H1 (cell line): ENCODE measurements at regions not wholly inside any gene's neighbourhood (a gene's known extent, or its start where the extent isn't known, plus 50 kb on each side); places are given as distances from the start of the nearest gene placed in this dataset.

ENCODE experiments used
- CTCF ChIA-PET: fragments of 300-600 bp; sonication (Branson Sonifier 250); formaldehyde crosslinking; loops from one replicate; lab custom pipeline; 2021; ENCODE audit not compliant: partially characterized antibody; lab: Charles Lee
- POLR2A ChIA-PET: fragments of 300-600 bp; sonication (Branson Sonifier 250); formaldehyde crosslinking; loops from one replicate; lab custom pipeline; 2021; ENCODE audit warnings: inconsistent platforms; ENCODE audit not compliant: partially characterized antibody; lab: Charles Lee
- DNase-seq, 2 experiments: peaks; one replicate each; pipeline versions ENCODE4 v3.0.0 to v3.0.0-alpha.2; 2010 to 2022; ENCODE audit warnings: low spot score in 2 of 2, low read depth in 1 of 2, mixed read lengths in 1 of 2
- FAIRE-seq: peaks from 2 replicates; lab custom pipeline; 2011; peaks lifted over from hg19 to GRCh38; lab: Jason Lieb, UNC
- H2AFZ ChIP-seq: 2 replicates; pipeline ENCODE4 v1.8.1; 2012; ENCODE audit warnings: low read length, inconsistent platforms
- H2AK5ac ChIP-seq: 2 replicates; pipeline ENCODE4 v1.6.1; 2013; ENCODE audit warnings: low read depth, low read length
- H2BK120ac ChIP-seq: replicated peaks from 2 replicates; pipeline ENCODE3; 2013; ENCODE audit warnings: low read depth, low read length, inconsistent platforms
- H2BK12ac ChIP-seq: 2 replicates; pipeline ENCODE4 v1.6.1; 2013; ENCODE audit warnings: low read depth, low read length
- H2BK15ac ChIP-seq: 2 replicates; pipeline ENCODE4 v1.6.1; 2013; ENCODE audit warnings: low read length
- H2BK20ac ChIP-seq: 2 replicates; pipeline ENCODE4 v1.6.1; 2013; ENCODE audit warnings: low read length
- H2BK5ac ChIP-seq: 2 replicates; pipeline ENCODE4 v1.6.1; 2013; ENCODE audit warnings: low read depth, low read length
- H3K14ac ChIP-seq: 2 replicates; pipeline ENCODE4 v1.6.1; 2013; ENCODE audit warnings: inconsistent platforms; ENCODE audit not compliant: insufficient read length
- H3K18ac ChIP-seq: 2 replicates; pipeline ENCODE4 v1.6.1; 2013; ENCODE audit warnings: low read length; ENCODE audit errors: extremely low read depth
- H3K23ac ChIP-seq: 2 replicates; pipeline ENCODE4 v1.6.1; 2013; ENCODE audit warnings: inconsistent platforms; ENCODE audit not compliant: insufficient read length
- H3K23me2 ChIP-seq: 2 replicates; pipeline ENCODE4 v1.6.1; 2013; ENCODE audit warnings: low read depth, low read length
- H3K27ac ChIP-seq: 2 replicates; pipeline ENCODE4 v1.6.1; 2011; ENCODE audit warnings: low read depth, low read length, inconsistent platforms
- H3K27me3 ChIP-seq, 4 experiments: replicated peaks in 1 of 4; 1 replicate in 1 of 4; 2 replicates in 3 of 4; pipeline versions ENCODE4 v1.6.1 to v1.8.1; 2011 to 2013; ENCODE audit warnings: low read length in 3 of 4, mild to moderate bottlenecking in 3 of 4, inconsistent platforms in 2 of 4, mixed read lengths in 2 of 4, moderate library complexity in 1 of 4; ENCODE audit not compliant: control insufficient read depth in 3 of 4, insufficient read depth in 3 of 4; ENCODE audit errors: extremely low read depth in 1 of 4
- H3K36me3 ChIP-seq, 4 experiments: 2 replicates each; pipeline versions ENCODE4 v1.6.1 to v1.8.1; 2011 to 2013; ENCODE audit warnings: mild to moderate bottlenecking in 4 of 4, low read length in 3 of 4, moderate library complexity in 2 of 4, control low read depth in 1 of 4, inconsistent platforms in 1 of 4; ENCODE audit not compliant: insufficient read depth in 4 of 4, control insufficient read depth in 2 of 4
- H3K4ac ChIP-seq: replicated peaks from 2 replicates; pipeline ENCODE3; 2013; ENCODE audit warnings: low read length, low read depth, mixed read lengths, inconsistent platforms; ENCODE audit not compliant: insufficient read length
- H3K4me1 ChIP-seq, 4 experiments: replicated peaks in 1 of 4; 1 replicate in 1 of 4; 2 replicates in 3 of 4; pipeline versions ENCODE4 v1.6.1 to v1.8.1; 2011 to 2013; ENCODE audit warnings: low read length in 3 of 4, inconsistent platforms in 2 of 4, mixed read lengths in 1 of 4; ENCODE audit not compliant: insufficient read depth in 4 of 4, control insufficient read depth in 3 of 4
- H3K4me2 ChIP-seq, 2 experiments: 2 replicates each; pipeline versions ENCODE4 v1.6.1 to v1.8.1; 2011 to 2013; ENCODE audit warnings: low read depth in 2 of 2, low read length in 2 of 2, control low read depth in 1 of 2, inconsistent platforms in 1 of 2, mild to moderate bottlenecking in 1 of 2; ENCODE audit not compliant: insufficient read depth in 1 of 2
- H3K4me3 ChIP-seq, 4 experiments: fragments of 200-600, 300-600 bp in 1 of 4; sonication (generic), shearing (Covaris generic), sonication (Bioruptor Twin) in 1 of 4; 2 replicates each; pipeline versions ENCODE4 v1.5.1 to v1.8.1; 2011 to 2016; ENCODE audit warnings: low read length in 4 of 4, low read depth in 3 of 4, control low read depth in 2 of 4, inconsistent platforms in 2 of 4, mild to moderate bottlenecking in 2 of 4, mixed read lengths in 1 of 4, moderate library complexity in 1 of 4; ENCODE audit not compliant: insufficient read depth in 2 of 4; ENCODE audit errors: extremely low read depth in 1 of 4
- H3K56ac ChIP-seq: replicated peaks from 2 replicates; pipeline ENCODE3; 2013; ENCODE audit warnings: low read depth, mild to moderate bottlenecking, mixed read lengths, low read length, inconsistent platforms; ENCODE audit not compliant: insufficient read length
- H3K79me1 ChIP-seq: 2 replicates; pipeline ENCODE4 v1.6.1; 2013; ENCODE audit warnings: low read depth, low read length, control low read depth
- H3K79me2 ChIP-seq, 2 experiments: 2 replicates each; pipeline versions ENCODE4 v1.6.1 to v1.8.1; 2012 to 2013; ENCODE audit warnings: low read length in 2 of 2, mild to moderate bottlenecking in 2 of 2, inconsistent platforms in 1 of 2; ENCODE audit not compliant: insufficient read depth in 2 of 2, control insufficient read depth in 1 of 2
- H3K9ac ChIP-seq, 4 experiments: replicated peaks in 1 of 4; 1 replicate in 1 of 4; 2 replicates in 3 of 4; pipeline versions ENCODE4 v1.6.1 to v1.8.1; 2011 to 2013; ENCODE audit warnings: low read depth in 3 of 4, low read length in 3 of 4, control low read depth in 2 of 4, mild to moderate bottlenecking in 2 of 4, moderate library complexity in 2 of 4, inconsistent platforms in 1 of 4; ENCODE audit errors: extremely low read depth in 1 of 4
- H3K9me3 ChIP-seq, 2 experiments: 2 replicates each; pipeline versions ENCODE4 v1.6.1 to v1.8.1; 2012 to 2013; ENCODE audit warnings: mild to moderate bottlenecking in 2 of 2, moderate library complexity in 2 of 2, control low read depth in 1 of 2, inconsistent platforms in 1 of 2, low read depth in 1 of 2, low read length in 1 of 2, mixed read lengths in 1 of 2; ENCODE audit not compliant: insufficient read depth in 2 of 2
- H4K20me1 ChIP-seq, 2 experiments: replicated peaks in 1 of 2; 2 replicates each; pipeline versions ENCODE3 to v1.8.1; 2011 to 2013; ENCODE audit warnings: inconsistent platforms in 2 of 2, low read length in 2 of 2, mild to moderate bottlenecking in 1 of 2; ENCODE audit not compliant: insufficient read depth in 2 of 2, control insufficient read depth in 1 of 2
- H4K5ac ChIP-seq: 2 replicates; pipeline ENCODE4 v1.6.1; 2013; ENCODE audit warnings: low read length, low read depth, mixed read lengths, inconsistent platforms; ENCODE audit not compliant: insufficient read length
- H4K8ac ChIP-seq: 2 replicates; pipeline ENCODE4 v1.8.0; 2013; ENCODE audit warnings: mild to moderate bottlenecking, moderate library complexity, low read length, inconsistent platforms; ENCODE audit not compliant: insufficient read depth; ENCODE audit errors: extremely low read depth
- H4K91ac ChIP-seq: replicated peaks from 2 replicates; pipeline ENCODE3; 2013; ENCODE audit warnings: low read length, mixed read lengths, inconsistent platforms; ENCODE audit not compliant: insufficient read length
- CHD2 ChIP-seq: IDR thresholded peaks from 2 replicates; pipeline ENCODE4 v1.6.1; 2012; ENCODE audit warnings: low read length, improper control_type of control experiment
- CTCF ChIP-seq, 3 experiments: IDR thresholded peaks; 1 replicate in 2 of 3; 2 replicates in 1 of 3; pipeline versions ENCODE4 v1.5.1 to v1.6.1; 2011; ENCODE audit warnings: low read length in 3 of 3, mild to moderate bottlenecking in 3 of 3, inconsistent platforms in 2 of 3, low read depth in 1 of 3, moderate library complexity in 1 of 3; ENCODE audit not compliant: insufficient read depth in 1 of 3; ENCODE audit errors: control extremely low read depth in 1 of 3
- EP300 ChIP-seq, 2 experiments: IDR thresholded peaks; 1 replicate in 1 of 2; 2 replicates in 1 of 2; pipeline ENCODE4 v1.6.1; 2011 to 2012; ENCODE audit warnings: low read depth in 2 of 2, low read length in 2 of 2, mild to moderate bottlenecking in 2 of 2, borderline replicate concordance in 1 of 2, inconsistent platforms in 1 of 2, moderate library complexity in 1 of 2
- FOSL1 ChIP-seq: IDR thresholded peaks from 2 replicates; pipeline ENCODE4 v1.6.1; 2011; ENCODE audit warnings: mild to moderate bottlenecking, low read depth, low read length, moderate library complexity; ENCODE audit not compliant: insufficient read depth
- GTF2F1 ChIP-seq: IDR thresholded peaks from 2 replicates; pipeline ENCODE4 v1.6.1; 2012; ENCODE audit warnings: low read depth, low read length, improper control_type of control experiment, borderline replicate concordance
- HDAC6 ChIP-seq: IDR thresholded peaks from one replicate; pipeline ENCODE4 v1.7.1; 2012; ENCODE audit warnings: low read depth, mild to moderate bottlenecking, inconsistent platforms, low read length, moderate library complexity
- NANOG ChIP-seq: IDR thresholded peaks from 2 replicates; pipeline ENCODE4 v1.6.1; 2011; ENCODE audit warnings: low read length, low read depth, mild to moderate bottlenecking, inconsistent platforms; ENCODE audit not compliant: insufficient read depth, poor library complexity, severe bottlenecking
- NRF1 ChIP-seq: IDR thresholded peaks from 2 replicates; pipeline ENCODE4 v1.6.1; 2011; ENCODE audit warnings: mild to moderate bottlenecking, low read depth, low read length, improper control_type of control experiment
- SP2 ChIP-seq: IDR thresholded peaks from 2 replicates; pipeline ENCODE4 v1.6.1; 2012; ENCODE audit warnings: mild to moderate bottlenecking, low read length, inconsistent platforms
- SRF ChIP-seq: IDR thresholded peaks from 2 replicates; pipeline ENCODE4 v1.6.1; 2011; ENCODE audit warnings: mild to moderate bottlenecking, low read depth, low read length, moderate library complexity
- TAF7 ChIP-seq: optimal IDR thresholded peaks from 2 replicates; pipeline ENCODE3; 2011; ENCODE audit warnings: low read depth, mild to moderate bottlenecking, inconsistent platforms, low read length, moderate library complexity, borderline replicate concordance
- TCF12 ChIP-seq: IDR thresholded peaks from 2 replicates; pipeline ENCODE4 v1.6.1; 2011; ENCODE audit warnings: low read depth, mild to moderate bottlenecking, low read length
- TEAD4 ChIP-seq: IDR thresholded peaks from 2 replicates; pipeline ENCODE4 v1.6.1; 2012; ENCODE audit warnings: low read depth, low read length, inconsistent platforms, mixed read lengths
- WGBS, 2 experiments: shearing (Covaris generic) in 1 of 2; methylation state at CpG; one replicate each; pipeline versions ENCODE4 v1.1.6 to v1.1.7; 2013 to 2015; ENCODE audit warnings: low lambda C conversion rate in 2 of 2, mixed read lengths in 2 of 2, inconsistent platforms in 1 of 2, low coverage in 1 of 2, missing lambda C conversion rate in 1 of 2; ENCODE audit not compliant: insufficient replicate concordance in 2 of 2, insufficient coverage in 1 of 2, insufficient read length in 1 of 2; ENCODE audit errors: extremely low coverage in 1 of 2, missing lambda C conversion rate in 1 of 2; 5-methylcytosine and 5-hydroxymethylcytosine counted together

- Histone ChIP-seq H2BK120ac (no peak overlapping the region), H3K27me3 (no peaks in the 10 kb centered on the region), H2BK12ac (no peak overlapping the region), H4K8ac (no peak overlapping the region), H3K9ac (no peak overlapping the region), H2BK20ac (no peak overlapping the region), H4K91ac (no peak overlapping the region), H2BK5ac (no peak overlapping the region), H3K56ac (no peak overlapping the region), H3K36me3 (no peaks in the 10 kb centered on the region), H3K4ac (no peak overlapping the region), H2AFZ (no peak overlapping the region), H3K4me3 (no peak overlapping the region), H2AK5ac (no peak overlapping the region), H3K4me1 (peaks cover 0 to 3% (median 1%) of the 10 kb centered on the region in 4 experiments; a peak in 2 of 7 replicates), H4K5ac (no peak overlapping the region), H3K23me2 (no peaks in the 10 kb centered on the region), H3K14ac (no peak overlapping the region), H3K23ac (no peak overlapping the region), H3K79me2 (no peaks in the 10 kb centered on the region), H3K79me1 (no peaks in the 10 kb centered on the region), H3K18ac (no peak overlapping the region), H4K20me1 (no peaks in the 10 kb centered on the region), H3K27ac (no peak overlapping the region), H3K4me2 (no peak overlapping the region), H2BK15ac (no peak overlapping the region), H3K9me3 (no peaks in the 10 kb centered on the region)
- DNase-seq: no peak
- ChIA-PET POLR2A (no interaction called here), CTCF (no interaction called here)
- no peak for FAIRE-seq
- WGBS, 2 experiments: 88% methylated on average over 2 of the region's 2 CpGs; no CpG with 5 or more reads in 1 of the 2 experiments
- TF ChIP-seq TEAD4 (no peak), TAF7 (no peak), SRF (no peak), FOSL1 (no peak), EP300 (IDR thresholded peaks at IDR 0.05; ENCODE audit: borderline replicate concordance in 1 of 2, low read depth in 2 of 2, low read length in 2 of 2) (no peak), NRF1 (no peak), SP2 (no peak), NANOG (no peak), HDAC6 (no peak), GTF2F1 (no peak), CHD2 (no peak), TCF12 (no peak), CTCF (IDR thresholded peaks at IDR 0.05; ENCODE audit: control extremely low read depth in 1 of 3, insufficient read depth in 1 of 3, low read depth in 1 of 3, low read length in 3 of 3) (no peak)
These were observed 93.0 kb downstream of the NFKBIZ start for GRCh38 chr3:101942356-101942755.
